ENCODE measurements at regions not wholly inside any gene's neighbourhood (a gene's known extent, or its start where the extent isn't known, plus 50 kb on each side); places are given as distances from the start of the nearest gene placed in this dataset.
"Not testable (repeated sequence)": the region's sequence is repeated elsewhere in the genome, so short reads cannot be mapped to it uniquely, and the experiment has no call there.

GRCh38 chr16:46394149-46394548 lies 227.0 kb downstream of the SHCBP1 start:
- not testable (repeated sequence) for TF ChIP-seq SP1 (CRISPR knock-in tag; conservative IDR thresholded peaks at IDR 0.05); CBFB (CRISPR knock-in tag; IDR thresholded peaks at IDR 0.05; ENCODE audit: low read depth); ZBTB43 (CRISPR knock-in tag; IDR thresholded peaks at IDR 0.05); CTCF (IDR thresholded peaks at IDR 0.05); MXD4 (CRISPR knock-in tag; IDR thresholded peaks at IDR 0.05; ENCODE audit: borderline replicate concordance); AFF4 (CRISPR knock-in tag; IDR thresholded peaks at IDR 0.05; ENCODE audit: borderline replicate concordance); ZNF263 (CRISPR knock-in tag; IDR thresholded peaks at IDR 0.05; ENCODE audit: low read depth); HMGXB4 (CRISPR knock-in tag; IDR thresholded peaks at IDR 0.05); ETV6 (CRISPR knock-in tag; IDR thresholded peaks at IDR 0.05)
